LHCN-M2 (cell line): ENCODE measurements at regions not wholly inside any gene's neighbourhood (a gene's known extent, or its start where the extent isn't known, plus 50 kb on each side); places are given as distances from the start of the nearest gene placed in this dataset.
"Not testable (repeated sequence)": the region's sequence is repeated elsewhere in the genome, so short reads cannot be mapped to it uniquely, and the experiment has no call there.

ENCODE experiments used
- DNase-seq: peaks from one replicate; pipeline ENCODE4 v3.0.0-alpha.2; 2012; ENCODE audit warnings: low read depth

- DNase-seq = no peak
Measured at GRCh38 chr2:193088026-193088425, 893.3 kb upstream of the TMEFF2 start.

GRCh38 chr2:193076995-193077394 is 882.3 kb upstream of the TMEFF2 start:
- DNase-seq = no peak

- DNase-seq = no peak
Measured at GRCh38 chr2:193074933-193075332, 880.2 kb upstream of the TMEFF2 start.

- DNase-seq = no peak
Measured at GRCh38 chr2:193072647-193073046, 877.9 kb upstream of the TMEFF2 start.

GRCh38 chr2:193025556-193025955 is 830.8 kb upstream of the TMEFF2 start:
- not testable (repeated sequence) for DNase-seq

- no peak for DNase-seq
Measured at GRCh38 chr2:193024791-193025190, 830.1 kb upstream of the TMEFF2 start.

GRCh38 chr2:193011870-193012269 is 817.1 kb upstream of the TMEFF2 start:
- no peak for DNase-seq

GRCh38 chr2:192993059-192993458 is 798.3 kb upstream of the TMEFF2 start:
- no peak for DNase-seq

- DNase-seq = no peak
Measured at GRCh38 chr2:192983173-192983572, 788.4 kb upstream of the TMEFF2 start.

GRCh38 chr2:192978395-192978794 is 783.7 kb upstream of the TMEFF2 start:
- peak; percentile 35 for DNase-seq

- no peak for DNase-seq
Measured at GRCh38 chr2:192971981-192972380, 777.2 kb upstream of the TMEFF2 start.

- DNase-seq = peak; percentile 49
Measured at GRCh38 chr2:192969055-192969454, 774.3 kb upstream of the TMEFF2 start.

GRCh38 chr2:192960945-192961344 is 766.2 kb upstream of the TMEFF2 start:
- DNase-seq = peak; percentile 2

GRCh38 chr2:192958615-192959014 is 763.9 kb upstream of the TMEFF2 start:
- not testable (repeated sequence) for DNase-seq

- DNase-seq = no peak
Measured at GRCh38 chr2:192957425-192957824, 762.7 kb upstream of the TMEFF2 start.

- no peak for DNase-seq
Measured at GRCh38 chr2:192953116-192953515, 758.4 kb upstream of the TMEFF2 start.

- DNase-seq = no peak
Measured at GRCh38 chr2:192952245-192952644, 757.5 kb upstream of the TMEFF2 start.

GRCh38 chr2:192948316-192948715 is 753.6 kb upstream of the TMEFF2 start:
- no peak for DNase-seq

GRCh38 chr2:192947352-192947751 is 752.6 kb upstream of the TMEFF2 start:
- no peak for DNase-seq

GRCh38 chr2:192940767-192941166 is 746.0 kb upstream of the TMEFF2 start:
- no peak for DNase-seq

- no peak for DNase-seq
Measured at GRCh38 chr2:192932376-192932775, 737.6 kb upstream of the TMEFF2 start.

GRCh38 chr2:192921631-192922030 is 726.9 kb upstream of the TMEFF2 start:
- DNase-seq = not testable (repeated sequence)

- no peak for DNase-seq
Measured at GRCh38 chr2:192901446-192901845, 706.7 kb upstream of the TMEFF2 start.

- DNase-seq = no peak
Measured at GRCh38 chr2:192899466-192899865, 704.7 kb upstream of the TMEFF2 start.

- DNase-seq = not testable (repeated sequence)
Measured at GRCh38 chr2:192893976-192894375, 699.2 kb upstream of the TMEFF2 start.
